Liver (tissue), 8 donors: ENCODE measurements at regions not wholly inside any gene's neighbourhood (a gene's known extent, or its start where the extent isn't known, plus 50 kb on each side); places are given as distances from the start of the nearest gene placed in this dataset.

ENCODE experiments used
- DNase-seq: peaks from one replicate; pipeline ENCODE4 v3.0.0-alpha.2; 2017; ENCODE audit warnings: low spot score
- H3K27ac ChIP-seq, 2 donors: one replicate each; pipeline ENCODE4 v1.7.0; 2013; ENCODE audit warnings: inconsistent platforms in 2 of 2, low read length in 2 of 2, control low read depth in 1 of 2, low read depth in 1 of 2, mild to moderate bottlenecking in 1 of 2
- H3K27me3 ChIP-seq, 4 donors: one replicate each; pipeline versions ENCODE4 v1.6.1 to v1.7.0; 2013; ENCODE audit warnings: low read length in 3 of 4, inconsistent platforms in 1 of 4, mild to moderate bottlenecking in 1 of 4, moderate library complexity in 1 of 4; ENCODE audit not compliant: control insufficient read depth in 4 of 4, insufficient read depth in 4 of 4
- H3K36me3 ChIP-seq, 4 donors: one replicate each; pipeline versions ENCODE4 v1.6.1 to v1.7.0; 2013; ENCODE audit warnings: low read length in 3 of 4, mild to moderate bottlenecking in 3 of 4, low read depth in 1 of 4, moderate library complexity in 1 of 4; ENCODE audit not compliant: control insufficient read depth in 4 of 4, insufficient read depth in 3 of 4
- H3K4me1 ChIP-seq, 4 donors: one replicate each; pipeline versions ENCODE4 v1.6.1 to v1.7.0; 2013; ENCODE audit warnings: low read length in 3 of 4, mild to moderate bottlenecking in 3 of 4, moderate library complexity in 1 of 4; ENCODE audit not compliant: control insufficient read depth in 4 of 4, insufficient read depth in 4 of 4
- H3K4me3 ChIP-seq, 3 donors: one replicate each; pipeline versions ENCODE4 v1.6.1 to v1.7.0; 2013; ENCODE audit warnings: low read length in 3 of 3, control low read depth in 1 of 3, low read depth in 1 of 3, mild to moderate bottlenecking in 1 of 3
- H3K9ac ChIP-seq, 2 donors: one replicate each; pipeline ENCODE4 v1.7.0; 2013; ENCODE audit warnings: low read length in 2 of 2, mild to moderate bottlenecking in 2 of 2, moderate library complexity in 2 of 2, control low read depth in 1 of 2, low read depth in 1 of 2
- H3K9me3 ChIP-seq, 4 donors: one replicate each; pipeline versions ENCODE4 v1.6.1 to v1.7.0; 2013; ENCODE audit warnings: low read length in 3 of 4; ENCODE audit not compliant: control insufficient read depth in 4 of 4
- EGR1 ChIP-seq, 2 donors: IDR thresholded peaks; 2 replicates each; pipeline ENCODE4 v1.6.1; 2016 to 2018; ENCODE audit warnings: antibody characterized with exemption in 2 of 2, low read depth in 2 of 2
- FOXA1 ChIP-seq: IDR thresholded peaks from 2 replicates; pipeline ENCODE4 v1.6.1; 2016; ENCODE audit warnings: antibody characterized with exemption
- FOXA2 ChIP-seq: IDR thresholded peaks from 2 replicates; pipeline ENCODE4 v1.6.1; 2016; ENCODE audit warnings: antibody characterized with exemption
- GABPA ChIP-seq, 2 donors: IDR thresholded peaks in 1 of 2; conservative IDR thresholded peaks in 1 of 2; 2 replicates each; pipeline ENCODE4 v1.6.1; 2016; ENCODE audit warnings: antibody characterized with exemption in 2 of 2, mild to moderate bottlenecking in 1 of 2, moderate library complexity in 1 of 2
- HNF4A ChIP-seq, 2 donors: conservative IDR thresholded peaks; 2 replicates each; pipeline ENCODE4 v1.6.1; 2016; ENCODE audit warnings: antibody characterized with exemption in 2 of 2, mild to moderate bottlenecking in 2 of 2
- HNF4G ChIP-seq: IDR thresholded peaks from 2 replicates; pipeline ENCODE4 v1.6.1; 2016; ENCODE audit warnings: antibody characterized with exemption
- JUND ChIP-seq, 2 donors: IDR thresholded peaks; 2 replicates each; pipeline ENCODE4 v1.6.1; 2016; ENCODE audit warnings: antibody characterized with exemption in 2 of 2
- NR2F2 ChIP-seq: IDR thresholded peaks from 2 replicates; pipeline ENCODE4 v1.6.1; 2016; ENCODE audit warnings: antibody characterized with exemption
- RAD21 ChIP-seq, 2 donors: IDR thresholded peaks; 2 replicates each; pipeline ENCODE4 v1.6.1; 2016; ENCODE audit warnings: antibody characterized with exemption in 2 of 2, mild to moderate bottlenecking in 2 of 2
- RXRA ChIP-seq, 2 donors: IDR thresholded peaks; 2 replicates each; pipeline ENCODE4 v1.6.1; 2017 to 2018; ENCODE audit warnings: antibody characterized with exemption in 2 of 2, mild to moderate bottlenecking in 1 of 2
- SP1 ChIP-seq: IDR thresholded peaks from 2 replicates; pipeline ENCODE4 v1.6.1; 2018; ENCODE audit warnings: antibody characterized with exemption, mild to moderate bottlenecking
- TAF1 ChIP-seq: conservative IDR thresholded peaks from 2 replicates; pipeline ENCODE4 v1.6.1; 2016; ENCODE audit warnings: antibody characterized with exemption, mild to moderate bottlenecking
- YY1 ChIP-seq: IDR thresholded peaks from 2 replicates; pipeline ENCODE4 v1.6.1; 2016; ENCODE audit warnings: antibody characterized with exemption, mild to moderate bottlenecking
- WGBS: extraction: QIAGEN DNeasy Blood & Tissue Kit; methylation state at CpG from one replicate; pipeline ENCODE4 v1.1.7; 2013; 5-methylcytosine and 5-hydroxymethylcytosine counted together
- TF ChIP-seq, protein P1 (sequence below): IDR thresholded peaks from 2 replicates; pipeline ENCODE4 v1.6.1; 2016; ENCODE audit warnings: antibody characterized with exemption
- TF ChIP-seq, protein P2 (sequence below): IDR thresholded peaks from 2 replicates; pipeline ENCODE4 v1.6.1; 2016; ENCODE audit warnings: antibody characterized with exemption, mild to moderate bottlenecking
- TF ChIP-seq, protein P3 (sequence below): fragments of 150-350 bp; IDR thresholded peaks from 2 replicates; pipeline ENCODE4 v1.5.1; 2017; ENCODE audit warnings: improper control_type of control experiment, low read depth, low read length; ENCODE audit not compliant: missing input control
- TF ChIP-seq, protein P4 (sequence below): IDR thresholded peaks from 2 replicates; pipeline ENCODE4 v1.6.1; 2016; ENCODE audit warnings: antibody characterized with exemption
- TF ChIP-seq, protein P5 (sequence below): IDR thresholded peaks from 2 replicates; pipeline ENCODE4 v1.6.1; 2016; ENCODE audit warnings: antibody characterized with exemption
- donor health status: healthy.
- donor health status: healthy.
- donor health status: healthy.
- donor health status: healthy.
- donor health status: healthy.

DNA sequence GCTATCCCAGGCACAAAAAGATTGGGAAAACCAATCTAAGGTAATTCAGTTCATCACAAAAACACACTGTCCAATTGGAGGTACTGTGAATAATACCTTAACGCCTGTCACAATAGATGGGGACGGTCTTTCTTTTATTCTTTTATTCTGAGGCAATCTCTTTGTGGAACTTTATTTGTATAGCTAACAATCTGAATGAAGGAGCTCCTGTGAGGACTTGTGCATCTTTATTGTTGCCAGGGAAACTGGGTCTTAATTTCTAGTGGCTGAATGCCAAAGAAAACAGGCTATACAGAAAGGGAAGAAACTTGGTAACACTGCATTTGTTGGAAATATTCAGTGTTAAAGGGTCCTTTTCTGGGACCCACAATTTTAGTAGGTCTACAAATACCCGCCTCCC, 546.9 kb upstream of the C9orf72 start:
- TF ChIP-seq, protein P1, sequence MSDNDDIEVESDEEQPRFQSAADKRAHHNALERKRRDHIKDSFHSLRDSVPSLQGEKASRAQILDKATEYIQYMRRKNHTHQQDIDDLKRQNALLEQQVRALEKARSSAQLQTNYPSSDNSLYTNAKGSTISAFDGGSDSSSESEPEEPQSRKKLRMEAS: no peak
- TF ChIP-seq HNF4G: no peak
- TF ChIP-seq, protein P2, sequence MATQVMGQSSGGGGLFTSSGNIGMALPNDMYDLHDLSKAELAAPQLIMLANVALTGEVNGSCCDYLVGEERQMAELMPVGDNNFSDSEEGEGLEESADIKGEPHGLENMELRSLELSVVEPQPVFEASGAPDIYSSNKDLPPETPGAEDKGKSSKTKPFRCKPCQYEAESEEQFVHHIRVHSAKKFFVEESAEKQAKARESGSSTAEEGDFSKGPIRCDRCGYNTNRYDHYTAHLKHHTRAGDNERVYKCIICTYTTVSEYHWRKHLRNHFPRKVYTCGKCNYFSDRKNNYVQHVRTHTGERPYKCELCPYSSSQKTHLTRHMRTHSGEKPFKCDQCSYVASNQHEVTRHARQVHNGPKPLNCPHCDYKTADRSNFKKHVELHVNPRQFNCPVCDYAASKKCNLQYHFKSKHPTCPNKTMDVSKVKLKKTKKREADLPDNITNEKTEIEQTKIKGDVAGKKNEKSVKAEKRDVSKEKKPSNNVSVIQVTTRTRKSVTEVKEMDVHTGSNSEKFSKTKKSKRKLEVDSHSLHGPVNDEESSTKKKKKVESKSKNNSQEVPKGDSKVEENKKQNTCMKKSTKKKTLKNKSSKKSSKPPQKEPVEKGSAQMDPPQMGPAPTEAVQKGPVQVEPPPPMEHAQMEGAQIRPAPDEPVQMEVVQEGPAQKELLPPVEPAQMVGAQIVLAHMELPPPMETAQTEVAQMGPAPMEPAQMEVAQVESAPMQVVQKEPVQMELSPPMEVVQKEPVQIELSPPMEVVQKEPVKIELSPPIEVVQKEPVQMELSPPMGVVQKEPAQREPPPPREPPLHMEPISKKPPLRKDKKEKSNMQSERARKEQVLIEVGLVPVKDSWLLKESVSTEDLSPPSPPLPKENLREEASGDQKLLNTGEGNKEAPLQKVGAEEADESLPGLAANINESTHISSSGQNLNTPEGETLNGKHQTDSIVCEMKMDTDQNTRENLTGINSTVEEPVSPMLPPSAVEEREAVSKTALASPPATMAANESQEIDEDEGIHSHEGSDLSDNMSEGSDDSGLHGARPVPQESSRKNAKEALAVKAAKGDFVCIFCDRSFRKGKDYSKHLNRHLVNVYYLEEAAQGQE: no peak
- no peak for TF ChIP-seq HNF4A (conservative IDR thresholded peaks at IDR 0.05)
- no peak for TF ChIP-seq YY1
- TF ChIP-seq EGR1 (IDR thresholded peaks at IDR 0.05; ENCODE audit: low read depth in 2 of 2): no peak
- no peak for TF ChIP-seq JUND (IDR thresholded peaks at IDR 0.05)
- no peak for TF ChIP-seq GABPA (IDR thresholded peaks at IDR 0.05 in 1 of 2, conservative IDR thresholded peaks at IDR 0.05 in 1 of 2)
- no peak for TF ChIP-seq SP1
- TF ChIP-seq RAD21 (IDR thresholded peaks at IDR 0.05): no peak
- no peak for TF ChIP-seq RXRA (IDR thresholded peaks at IDR 0.05)
- no peak for TF ChIP-seq TAF1
- TF ChIP-seq FOXA2: no peak
- no peak for TF ChIP-seq NR2F2
- H3K4me3 ChIP-seq: no peak overlapping the region
- H3K9me3 ChIP-seq: no peaks in the 10 kb centered on the region
- H3K27ac ChIP-seq: no peak overlapping the region
- WGBS: 74% methylated on average over 3 of the region's 3 CpGs
- H3K4me1 ChIP-seq: no peaks in the 10 kb centered on the region
- no peak for DNase-seq
- H3K36me3 ChIP-seq: no peaks in the 10 kb centered on the region
- no peak overlapping the region for H3K9ac ChIP-seq
- no peaks in the 10 kb centered on the region for H3K27me3 ChIP-seq

DNA sequence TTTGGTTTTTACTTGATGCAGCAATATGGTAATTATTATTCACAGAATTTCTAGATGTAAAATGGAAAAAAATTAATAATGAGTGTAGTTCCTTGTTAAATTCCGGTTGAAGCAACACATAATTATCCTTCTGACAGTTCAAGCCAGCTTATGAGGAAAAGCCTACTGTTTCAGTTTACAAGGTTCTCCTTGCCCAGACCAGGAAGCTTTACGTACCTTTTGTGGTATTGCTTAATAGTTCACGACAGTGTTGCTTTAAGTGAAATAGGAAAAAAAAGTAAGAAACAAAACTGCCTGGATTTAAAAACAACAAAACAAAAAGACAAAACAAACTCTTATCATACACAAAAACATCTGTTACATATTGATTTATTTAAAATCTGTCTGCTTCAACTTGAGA, 547.3 kb upstream of the C9orf72 start:
- H3K9me3 ChIP-seq: no peaks in the 10 kb centered on the region
- TF ChIP-seq NR2F2: no peak
- no peak for TF ChIP-seq YY1
- no peaks in the 10 kb centered on the region for H3K36me3 ChIP-seq
- H3K27ac ChIP-seq: no peak overlapping the region
- DNase-seq: no peak
- no peak overlapping the region for H3K9ac ChIP-seq
- H3K4me3 ChIP-seq: no peak overlapping the region
- no peaks in the 10 kb centered on the region for H3K27me3 ChIP-seq
- no peaks in the 10 kb centered on the region for H3K4me1 ChIP-seq
- WGBS: 43% methylated on average over 3 of the region's 3 CpGs

DNA sequence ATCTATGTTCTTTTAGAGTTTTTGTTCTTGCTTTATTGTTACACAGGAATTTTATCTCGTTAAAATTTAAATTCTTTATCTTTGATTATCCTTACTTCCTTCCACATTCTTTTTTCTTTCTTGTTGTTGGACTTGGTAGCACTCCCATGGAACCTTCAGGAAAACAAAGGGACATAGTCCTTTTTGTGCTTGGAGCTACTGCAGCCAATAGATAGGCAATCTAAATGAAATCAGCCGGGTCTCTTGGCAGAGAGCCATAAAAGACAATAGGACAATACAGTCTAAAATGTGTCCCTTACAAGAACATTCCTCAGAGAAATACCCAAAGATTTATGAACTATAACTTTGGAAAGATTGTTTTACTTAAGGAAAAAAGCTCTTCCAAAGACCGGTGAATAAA, 548.1 kb upstream of the C9orf72 start:
- Histone ChIP-seq H3K36me3 (no peaks in the 10 kb centered on the region), H3K27ac (no peak overlapping the region), H3K4me1 (no peaks in the 10 kb centered on the region), H3K27me3 (no peaks in the 10 kb centered on the region), H3K9ac (no peak overlapping the region), H3K9me3 (no peaks in the 10 kb centered on the region), H3K4me3 (no peak overlapping the region)
- 57% methylated on average over 3 of the region's 3 CpGs for whole genome bisulfite sequencing
- no peak for DNase-seq
- TF ChIP-seq, protein P3, sequence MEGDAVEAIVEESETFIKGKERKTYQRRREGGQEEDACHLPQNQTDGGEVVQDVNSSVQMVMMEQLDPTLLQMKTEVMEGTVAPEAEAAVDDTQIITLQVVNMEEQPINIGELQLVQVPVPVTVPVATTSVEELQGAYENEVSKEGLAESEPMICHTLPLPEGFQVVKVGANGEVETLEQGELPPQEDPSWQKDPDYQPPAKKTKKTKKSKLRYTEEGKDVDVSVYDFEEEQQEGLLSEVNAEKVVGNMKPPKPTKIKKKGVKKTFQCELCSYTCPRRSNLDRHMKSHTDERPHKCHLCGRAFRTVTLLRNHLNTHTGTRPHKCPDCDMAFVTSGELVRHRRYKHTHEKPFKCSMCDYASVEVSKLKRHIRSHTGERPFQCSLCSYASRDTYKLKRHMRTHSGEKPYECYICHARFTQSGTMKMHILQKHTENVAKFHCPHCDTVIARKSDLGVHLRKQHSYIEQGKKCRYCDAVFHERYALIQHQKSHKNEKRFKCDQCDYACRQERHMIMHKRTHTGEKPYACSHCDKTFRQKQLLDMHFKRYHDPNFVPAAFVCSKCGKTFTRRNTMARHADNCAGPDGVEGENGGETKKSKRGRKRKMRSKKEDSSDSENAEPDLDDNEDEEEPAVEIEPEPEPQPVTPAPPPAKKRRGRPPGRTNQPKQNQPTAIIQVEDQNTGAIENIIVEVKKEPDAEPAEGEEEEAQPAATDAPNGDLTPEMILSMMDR: no peak
- TF ChIP-seq EGR1 (IDR thresholded peaks at IDR 0.05; ENCODE audit: low read depth in 2 of 2) (no peak), YY1 (no peak), GABPA (IDR thresholded peaks at IDR 0.05 in 1 of 2, conservative IDR thresholded peaks at IDR 0.05 in 1 of 2) (no peak), TAF1 (no peak), FOXA1 (no peak), RAD21 (IDR thresholded peaks at IDR 0.05) (no peak), SP1 (no peak), JUND (IDR thresholded peaks at IDR 0.05) (no peak), RXRA (IDR thresholded peaks at IDR 0.05) (no peak), FOXA2 (no peak)
- TF ChIP-seq, protein P4, sequence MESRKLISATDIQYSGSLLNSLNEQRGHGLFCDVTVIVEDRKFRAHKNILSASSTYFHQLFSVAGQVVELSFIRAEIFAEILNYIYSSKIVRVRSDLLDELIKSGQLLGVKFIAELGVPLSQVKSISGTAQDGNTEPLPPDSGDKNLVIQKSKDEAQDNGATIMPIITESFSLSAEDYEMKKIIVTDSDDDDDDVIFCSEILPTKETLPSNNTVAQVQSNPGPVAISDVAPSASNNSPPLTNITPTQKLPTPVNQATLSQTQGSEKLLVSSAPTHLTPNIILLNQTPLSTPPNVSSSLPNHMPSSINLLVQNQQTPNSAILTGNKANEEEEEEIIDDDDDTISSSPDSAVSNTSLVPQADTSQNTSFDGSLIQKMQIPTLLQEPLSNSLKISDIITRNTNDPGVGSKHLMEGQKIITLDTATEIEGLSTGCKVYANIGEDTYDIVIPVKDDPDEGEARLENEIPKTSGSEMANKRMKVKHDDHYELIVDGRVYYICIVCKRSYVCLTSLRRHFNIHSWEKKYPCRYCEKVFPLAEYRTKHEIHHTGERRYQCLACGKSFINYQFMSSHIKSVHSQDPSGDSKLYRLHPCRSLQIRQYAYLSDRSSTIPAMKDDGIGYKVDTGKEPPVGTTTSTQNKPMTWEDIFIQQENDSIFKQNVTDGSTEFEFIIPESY: no peak
- TF ChIP-seq, protein P5, sequence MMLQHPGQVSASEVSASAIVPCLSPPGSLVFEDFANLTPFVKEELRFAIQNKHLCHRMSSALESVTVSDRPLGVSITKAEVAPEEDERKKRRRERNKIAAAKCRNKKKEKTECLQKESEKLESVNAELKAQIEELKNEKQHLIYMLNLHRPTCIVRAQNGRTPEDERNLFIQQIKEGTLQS: no peak
